HepG2 (cell line): ENCODE measurements at regions not wholly inside any gene's neighbourhood (a gene's known extent, or its start where the extent isn't known, plus 50 kb on each side); places are given as distances from the start of the nearest gene placed in this dataset.

Experiments used
- ATAC-seq: fragments of 200-7000 bp; cut with Tn5 transposase; 3 replicates; pipeline ENCODE4 v1.9.1; 2020; ENCODE audit warnings: mild to moderate bottlenecking, moderate library complexity
- BruUV-seq: library from RNA; stranded (reverse); fragments of 400-500 nt; replicated peaks from 2 replicates; lab custom pipeline; 2021; lab: Mats Ljungman, UMichigan
- CTCF ChIA-PET: fragments of 300-600 bp; formaldehyde crosslinking; extraction: SDS; loops from one replicate; lab custom pipeline; 2021; ENCODE audit warnings: low total read pairs, inconsistent platforms, low intra/inter-chr PET ratio; lab: Yijun Ruan, JAX
- POLR2A ChIA-PET: fragments of 350-600 bp; sonication (Branson Sonifier 250); formaldehyde crosslinking; loops from one replicate; lab custom pipeline; 2020; ENCODE audit warnings: antibody characterized with exemption, inconsistent platforms; lab: Yijun Ruan, JAX
- DNase-seq: peaks from one replicate; pipeline ENCODE4 v3.0.0-alpha.2; 2015; ENCODE audit warnings: low spot score
- FAIRE-seq: peaks from 3 replicates; lab custom pipeline; 2011; peaks lifted over from hg19 to GRCh38; lab: Jason Lieb, UNC
- H2AFZ ChIP-seq: one replicate; pipeline ENCODE4 v1.6.1; 2011; ENCODE audit warnings: low read length, inconsistent platforms
- H3K27ac ChIP-seq: fragments of 300-600 bp; 3 replicates; pipeline ENCODE4 v1.8.0; 2011; ENCODE audit warnings: mixed run types, mild to moderate bottlenecking, mixed read lengths, low read length, inconsistent platforms; ENCODE audit not compliant: insufficient read depth; ENCODE audit errors: extremely low read length
- H3K27me3 ChIP-seq, 2 experiments: fragments of 200-600 bp in 1 of 2; 2 replicates in 1 of 2; 3 replicates in 1 of 2; pipeline versions ENCODE4 v1.6.0 to v1.8.0; 2011; ENCODE audit warnings: low read length in 2 of 2, mild to moderate bottlenecking in 2 of 2, moderate library complexity in 2 of 2, inconsistent platforms in 1 of 2; ENCODE audit not compliant: insufficient read depth in 2 of 2, control insufficient read depth in 1 of 2
- H3K36me3 ChIP-seq, 2 experiments: fragments of 200-600 bp in 1 of 2; replicated peaks in 1 of 2; 2 replicates in 1 of 2; 3 replicates in 1 of 2; pipeline versions ENCODE4 v1.5.1 to v1.8.0; 2011; ENCODE audit warnings: low read length in 2 of 2, inconsistent platforms in 1 of 2; ENCODE audit not compliant: insufficient read depth in 2 of 2, control insufficient read depth in 1 of 2
- H3K4me1 ChIP-seq: 2 replicates; pipeline ENCODE4 v1.5.1; 2012; ENCODE audit warnings: low read length, inconsistent platforms; ENCODE audit not compliant: insufficient read depth
- H3K4me2 ChIP-seq: 2 replicates; pipeline ENCODE4 v1.6.0; 2011; ENCODE audit warnings: low read depth, low read length, inconsistent platforms
- H3K4me3 ChIP-seq, 3 experiments: fragments of 200-600 bp in 1 of 3; sonication (generic), shearing (Covaris generic) in 1 of 3; replicated peaks in 1 of 3; 2 replicates each; pipeline ENCODE4 v1.5.1; 2011 to 2016; ENCODE audit warnings: low read length in 3 of 3, inconsistent platforms in 2 of 3, low read depth in 2 of 3, mild to moderate bottlenecking in 2 of 3, control low read depth in 1 of 3, mixed read lengths in 1 of 3; ENCODE audit not compliant: insufficient read depth in 1 of 3
- H3K79me2 ChIP-seq: one replicate; pipeline ENCODE4 v1.6.1; 2011; ENCODE audit warnings: low read length, inconsistent platforms; ENCODE audit not compliant: insufficient read depth
- H3K9ac ChIP-seq: 2 replicates; pipeline ENCODE4 v1.6.0; 2011; ENCODE audit warnings: mild to moderate bottlenecking, low read depth, low read length, inconsistent platforms; ENCODE audit not compliant: insufficient read depth
- H3K9me3 ChIP-seq: 2 replicates; pipeline ENCODE4 v1.5.1; 2012; ENCODE audit warnings: mild to moderate bottlenecking, low read length
- H4K20me1 ChIP-seq: 2 replicates; pipeline ENCODE4 v1.6.0; 2011; ENCODE audit warnings: inconsistent platforms, mild to moderate bottlenecking, low read length, moderate library complexity; ENCODE audit not compliant: insufficient read depth
- ATF1 ChIP-seq: IDR thresholded peaks from 2 replicates; pipeline ENCODE4 v1.6.1; 2016; ENCODE audit warnings: mild to moderate bottlenecking, control low read depth
- GATAD2A ChIP-seq: IDR thresholded peaks from 2 replicates; pipeline ENCODE4 v1.6.1; 2016
- HDAC2 ChIP-seq: sonication (generic); formaldehyde crosslinking; IDR thresholded peaks from 2 replicates; pipeline ENCODE4 v1.4.0; 2020; ENCODE audit warnings: missing genetic modification reagents
- MED13 ChIP-seq: sonication (generic); formaldehyde crosslinking; IDR thresholded peaks from 2 replicates; pipeline ENCODE4 v1.5.0; 2020; ENCODE audit warnings: missing genetic modification reagents
- MYNN ChIP-seq: sonication (generic); formaldehyde crosslinking; IDR thresholded peaks from 2 replicates; pipeline ENCODE4 v1.4.0; 2020; ENCODE audit warnings: mild to moderate bottlenecking, low read depth, missing genetic modification reagents
- NFKBIZ ChIP-seq: IDR thresholded peaks from 2 replicates; pipeline ENCODE4 v1.6.1; 2018; ENCODE audit warnings: missing genetic modification reagents, missing compliant biosample characterization
- RFXAP ChIP-seq: sonication (generic); formaldehyde crosslinking; IDR thresholded peaks from 2 replicates; pipeline ENCODE4 v1.4.0; 2020; ENCODE audit warnings: missing genetic modification reagents, borderline replicate concordance
- SIX1 ChIP-seq: sonication (generic); formaldehyde crosslinking; IDR thresholded peaks from 2 replicates; pipeline ENCODE4 v1.4.0; 2020; ENCODE audit warnings: missing genetic modification reagents, borderline replicate concordance
- SKI ChIP-seq: fragments of 450-650 bp; IDR thresholded peaks from one replicate; pipeline ENCODE4 v1.6.1; 2018; ENCODE audit warnings: mild to moderate bottlenecking; ENCODE audit not compliant: partially characterized antibody
- SMC3 ChIP-seq: IDR thresholded peaks from 2 replicates; pipeline ENCODE4 v1.6.1; 2011; ENCODE audit warnings: low read length, improper control_type of control experiment
- ZNF138 ChIP-seq: sonication (generic); formaldehyde crosslinking; IDR thresholded peaks from 2 replicates; pipeline ENCODE4 v1.5.0; 2020; ENCODE audit warnings: mild to moderate bottlenecking, low read depth, missing genetic modification reagents
- ZNF263 ChIP-seq: sonication (generic); formaldehyde crosslinking; IDR thresholded peaks from 2 replicates; pipeline ENCODE4 v1.4.0; 2020; ENCODE audit warnings: missing genetic modification reagents
- ZNF563 ChIP-seq: sonication (generic); formaldehyde crosslinking; IDR thresholded peaks from 2 replicates; pipeline ENCODE4 v1.8.0; 2022; ENCODE audit warnings: mild to moderate bottlenecking, moderate library complexity, missing genetic modification reagents
- ZNF607 ChIP-seq: sonication (generic); formaldehyde crosslinking; IDR thresholded peaks from 2 replicates; pipeline ENCODE4 v1.5.1; 2020; ENCODE audit warnings: missing genetic modification reagents, mild to moderate bottlenecking, borderline replicate concordance
- ZNF672 ChIP-seq: sonication (generic); formaldehyde crosslinking; IDR thresholded peaks from 2 replicates; pipeline ENCODE4 v1.8.1; 2022; ENCODE audit warnings: missing genetic modification reagents
- ZNF724P ChIP-seq: sonication (generic); formaldehyde crosslinking; IDR thresholded peaks from 2 replicates; pipeline ENCODE4 v1.8.0; 2022; ENCODE audit warnings: missing genetic modification reagents, borderline replicate concordance
- ZNF784 ChIP-seq: sonication (generic); formaldehyde crosslinking; IDR thresholded peaks from 2 replicates; pipeline ENCODE4 v1.5.1; 2020; ENCODE audit warnings: missing genetic modification reagents, mild to moderate bottlenecking, borderline replicate concordance
- ZNF839 ChIP-seq: sonication (generic); formaldehyde crosslinking; IDR thresholded peaks from 2 replicates; pipeline ENCODE4 v1.4.0; 2020; ENCODE audit warnings: missing genetic modification reagents, mild to moderate bottlenecking, borderline replicate concordance
- WGBS: methylation state at CpG from one replicate; pipeline ENCODE4 v1.1.6; 2017; ENCODE audit warnings: low lambda C conversion rate; 5-methylcytosine and 5-hydroxymethylcytosine counted together
- in situ Hi-C: cut with HindIII; loops from 2 replicates; pipeline ENCODE4 v1.10.0; 2017; ENCODE audit warnings: low pct_unique_long_range_greater_than_20kb; ENCODE audit not compliant: extremely low pct_ligation_motif_present
- intact Hi-C: fragments of 100-400 bp; cut with micrococcal nuclease; formaldehyde crosslinking; loops from one replicate; pipeline ENCODE4 v1.10.0; 2022; ENCODE audit not compliant: unreplicated experiment
- TF ChIP-seq, protein P1 (sequence below): sonication (generic); formaldehyde crosslinking; IDR thresholded peaks from 2 replicates; pipeline ENCODE4 v1.8.1; 2023; ENCODE audit warnings: mild to moderate bottlenecking, moderate library complexity, missing genetic modification reagents
- TF ChIP-seq, protein P2 (sequence below): sonication (generic); formaldehyde crosslinking; IDR thresholded peaks from 2 replicates; pipeline ENCODE4 v1.5.0; 2020; ENCODE audit warnings: mild to moderate bottlenecking, missing genetic modification reagents

GRCh38 chr5:62909326-62909725 lies 330.7 kb downstream of the LRRC70 start:
- Histone ChIP-seq H3K36me3 (no peaks in the 10 kb centered on the region), H2AFZ (no peak overlapping the region), H3K9ac (no peak overlapping the region), H3K79me2 (no peaks in the 10 kb centered on the region), H3K27ac (no peak overlapping the region), H3K27me3 (no peaks in the 10 kb centered on the region), H3K4me2 (no peak overlapping the region), H3K9me3 (no peaks in the 10 kb centered on the region), H3K4me1 (no peaks in the 10 kb centered on the region), H4K20me1 (no peaks in the 10 kb centered on the region), H3K4me3 (no peak overlapping the region)
- in situ Hi-C loops (no loop called here), intact Hi-C loops (no loop called here)
- no peak for TF ChIP-seq ZNF607 (CRISPR knock-in tag)
- TF ChIP-seq SIX1 (CRISPR knock-in tag), result no peak
- no peak for TF ChIP-seq MYNN (CRISPR knock-in tag)
- no peak for TF ChIP-seq ZNF672 (CRISPR knock-in tag)
- no peak for TF ChIP-seq ZNF263 (CRISPR knock-in tag)
- no peak for TF ChIP-seq ZNF138 (CRISPR knock-in tag)
- no peak for TF ChIP-seq ZNF839 (CRISPR knock-in tag)
- no peak for TF ChIP-seq NFKBIZ (CRISPR knock-in tag)
- TF ChIP-seq, protein P1, sequence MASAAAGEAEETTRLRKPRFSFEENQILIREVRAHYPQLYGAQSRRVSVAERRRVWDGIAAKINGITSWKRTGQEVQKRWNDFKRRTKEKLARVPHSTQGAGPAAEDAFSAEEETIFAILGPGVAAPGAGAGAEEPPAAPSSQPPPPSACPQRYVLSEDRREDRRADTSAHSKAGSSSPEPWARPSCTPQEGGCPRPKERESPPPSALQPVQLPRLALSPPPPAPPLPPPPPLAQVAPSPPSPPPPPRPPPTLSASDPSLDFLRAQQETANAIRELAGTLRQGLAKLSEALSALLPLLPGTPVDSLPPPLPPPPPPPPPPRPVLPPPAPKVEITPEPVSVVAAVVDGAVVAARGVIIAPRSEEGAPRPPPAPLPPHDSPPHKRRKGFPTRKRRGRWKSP (CRISPR knock-in tag), result no peak
- FAIRE-seq, result no peak
- no peak for ATAC-seq
- POLR2A ChIA-PET, result no interaction called here
- no TSS peak for BruUV-seq
- CTCF ChIA-PET, result no interaction called here
- 0% methylated on average over 1 of the region's 1 CpG for WGBS
- DNase-seq, result no peak

GRCh38 chr5:62902126-62902525 lies 323.5 kb downstream of the LRRC70 start:
- H3K9ac ChIP-seq, result no peak overlapping the region
- in situ Hi-C loops (no loop called here), intact Hi-C loops (no loop called here)
- no peaks in the 10 kb centered on the region for H3K4me1 ChIP-seq
- H3K27me3 ChIP-seq, result no peaks in the 10 kb centered on the region
- H3K4me3 ChIP-seq, result no peak overlapping the region
- no peaks in the 10 kb centered on the region for H4K20me1 ChIP-seq
- H2AFZ ChIP-seq, result no peak overlapping the region
- H3K27ac ChIP-seq, result no peak overlapping the region
- ATAC-seq (no peak), FAIRE-seq (no peak), DNase-seq (no peak)
- H3K4me2 ChIP-seq, result no peak overlapping the region
- no TSS peak for BruUV-seq
- H3K9me3 ChIP-seq, result no peaks in the 10 kb centered on the region
- no peaks in the 10 kb centered on the region for H3K36me3 ChIP-seq
- WGBS, result 39% methylated on average over 2 of the region's 2 CpGs
- H3K79me2 ChIP-seq, result no peaks in the 10 kb centered on the region
- ChIA-PET CTCF (no interaction called here), POLR2A (no interaction called here)
- TF ChIP-seq ZNF563 (CRISPR knock-in tag) (no peak), SMC3 (no peak), MED13 (CRISPR knock-in tag) (no peak), ZNF724P (CRISPR knock-in tag) (no peak), GATAD2A (no peak), HDAC2 (CRISPR knock-in tag) (no peak), SKI (no peak), ATF1 (CRISPR knock-in tag) (no peak), ZNF784 (CRISPR knock-in tag) (no peak), RFXAP (CRISPR knock-in tag) (no peak), MYNN (CRISPR knock-in tag) (no peak)
- TF ChIP-seq, protein P2, sequence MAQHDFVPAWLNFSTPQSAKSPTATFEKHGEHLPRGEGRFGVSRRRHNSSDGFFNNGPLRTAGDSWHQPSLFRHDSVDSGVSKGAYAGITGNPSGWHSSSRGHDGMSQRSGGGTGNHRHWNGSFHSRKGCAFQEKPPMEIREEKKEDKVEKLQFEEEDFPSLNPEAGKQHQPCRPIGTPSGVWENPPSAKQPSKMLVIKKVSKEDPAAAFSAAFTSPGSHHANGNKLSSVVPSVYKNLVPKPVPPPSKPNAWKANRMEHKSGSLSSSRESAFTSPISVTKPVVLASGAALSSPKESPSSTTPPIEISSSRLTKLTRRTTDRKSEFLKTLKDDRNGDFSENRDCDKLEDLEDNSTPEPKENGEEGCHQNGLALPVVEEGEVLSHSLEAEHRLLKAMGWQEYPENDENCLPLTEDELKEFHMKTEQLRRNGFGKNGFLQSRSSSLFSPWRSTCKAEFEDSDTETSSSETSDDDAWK (CRISPR knock-in tag), result no peak
